ENCODE measurements at regions not wholly inside any gene's neighbourhood (a gene's known extent, or its start where the extent isn't known, plus 50 kb on each side); places are given as distances from the start of the nearest gene placed in this dataset.

GRCh38 chr14:98962118-98962517 is 309.9 kb downstream of the BCL11B start:
- H3K27ac Mint-ChIP-seq (ENCODE audit: unreplicated experiment) = no peak overlapping the region
- peaks cover 2% of the 10 kb centered on the region for H3K27me3 Mint-ChIP-seq (ENCODE audit: unreplicated experiment)
- peaks cover 2% of the 10 kb centered on the region for H3K9me3 Mint-ChIP-seq (ENCODE audit: unreplicated experiment)

GRCh38 chr14:98963610-98964009 is 308.4 kb downstream of the BCL11B start:
- H3K9me3 Mint-ChIP-seq (ENCODE audit: unreplicated experiment) = peaks cover 2% of the 10 kb centered on the region
- H3K27me3 Mint-ChIP-seq (ENCODE audit: unreplicated experiment) = no peaks in the 10 kb centered on the region
- DNase-seq = no peak
- no peaks in the 10 kb centered on the region for H3K4me1 Mint-ChIP-seq (ENCODE audit: low read depth, unreplicated experiment)
- H3K4me3 Mint-ChIP-seq (ENCODE audit: unreplicated experiment) = no peak overlapping the region
- no peak for TF ChIP-seq CTCF (IDR thresholded peaks at IDR 0.05; ENCODE audit: partially characterized antibody, unreplicated experiment)
- H3K27ac Mint-ChIP-seq (ENCODE audit: unreplicated experiment) = no peak overlapping the region
- H3K36me3 Mint-ChIP-seq (ENCODE audit: unreplicated experiment) = peaks cover 4% of the 10 kb centered on the region

More at GRCh38 chr14:98962118-98962517, 309.9 kb downstream of the BCL11B start:
- DNase-seq = no peak
- H3K4me3 Mint-ChIP-seq (ENCODE audit: unreplicated experiment) = no peak overlapping the region
- no peak for TF ChIP-seq CTCF (IDR thresholded peaks at IDR 0.05; ENCODE audit: partially characterized antibody, unreplicated experiment)
- peaks cover 4% of the 10 kb centered on the region for H3K36me3 Mint-ChIP-seq (ENCODE audit: unreplicated experiment)
- no peaks in the 10 kb centered on the region for H3K4me1 Mint-ChIP-seq (ENCODE audit: low read depth, unreplicated experiment)

- TF ChIP-seq CTCF (IDR thresholded peaks at IDR 0.05; ENCODE audit: partially characterized antibody, unreplicated experiment) = no peak
- Mint-ChIP-seq H3K27ac (ENCODE audit: unreplicated experiment) (no peak overlapping the region), H3K27me3 (ENCODE audit: unreplicated experiment) (no peaks in the 10 kb centered on the region), H3K4me1 (ENCODE audit: low read depth, unreplicated experiment) (no peaks in the 10 kb centered on the region), H3K9me3 (ENCODE audit: unreplicated experiment) (peaks cover 2% of the 10 kb centered on the region), H3K36me3 (ENCODE audit: unreplicated experiment) (peaks cover 4% of the 10 kb centered on the region), H3K4me3 (ENCODE audit: unreplicated experiment) (no peak overlapping the region)
- DNase-seq = no peak
These were observed 307.8 kb downstream of the BCL11B start for GRCh38 chr14:98964171-98964570.

GRCh38 chr14:98965076-98965475 is 306.9 kb downstream of the BCL11B start:
- no peak overlapping the region for H3K4me3 Mint-ChIP-seq (ENCODE audit: unreplicated experiment)
- H3K27ac Mint-ChIP-seq (ENCODE audit: unreplicated experiment) = no peak overlapping the region
- no peaks in the 10 kb centered on the region for H3K27me3 Mint-ChIP-seq (ENCODE audit: unreplicated experiment)
- peaks cover 4% of the 10 kb centered on the region for H3K36me3 Mint-ChIP-seq (ENCODE audit: unreplicated experiment)
- H3K4me1 Mint-ChIP-seq (ENCODE audit: low read depth, unreplicated experiment) = no peaks in the 10 kb centered on the region
- H3K9me3 Mint-ChIP-seq (ENCODE audit: unreplicated experiment) = peaks cover 2% of the 10 kb centered on the region
- DNase-seq = no peak
- TF ChIP-seq CTCF (IDR thresholded peaks at IDR 0.05; ENCODE audit: partially characterized antibody, unreplicated experiment) = no peak

GRCh38 chr14:98966016-98966415 is 306.0 kb downstream of the BCL11B start:
- no peak for TF ChIP-seq CTCF (IDR thresholded peaks at IDR 0.05; ENCODE audit: partially characterized antibody, unreplicated experiment)
- H3K9me3 Mint-ChIP-seq (ENCODE audit: unreplicated experiment) = peaks cover 4% of the 10 kb centered on the region
- no peak for DNase-seq
- H3K4me1 Mint-ChIP-seq (ENCODE audit: low read depth, unreplicated experiment) = no peaks in the 10 kb centered on the region
- H3K4me3 Mint-ChIP-seq (ENCODE audit: unreplicated experiment) = no peak overlapping the region
- no peak overlapping the region for H3K27ac Mint-ChIP-seq (ENCODE audit: unreplicated experiment)
- H3K36me3 Mint-ChIP-seq (ENCODE audit: unreplicated experiment) = peaks cover 4% of the 10 kb centered on the region
- no peaks in the 10 kb centered on the region for H3K27me3 Mint-ChIP-seq (ENCODE audit: unreplicated experiment)
